ENCODE measurements at regions not wholly inside any gene's neighbourhood (a gene's known extent, or its start where the extent isn't known, plus 50 kb on each side); places are given as distances from the start of the nearest gene placed in this dataset.

DNA sequence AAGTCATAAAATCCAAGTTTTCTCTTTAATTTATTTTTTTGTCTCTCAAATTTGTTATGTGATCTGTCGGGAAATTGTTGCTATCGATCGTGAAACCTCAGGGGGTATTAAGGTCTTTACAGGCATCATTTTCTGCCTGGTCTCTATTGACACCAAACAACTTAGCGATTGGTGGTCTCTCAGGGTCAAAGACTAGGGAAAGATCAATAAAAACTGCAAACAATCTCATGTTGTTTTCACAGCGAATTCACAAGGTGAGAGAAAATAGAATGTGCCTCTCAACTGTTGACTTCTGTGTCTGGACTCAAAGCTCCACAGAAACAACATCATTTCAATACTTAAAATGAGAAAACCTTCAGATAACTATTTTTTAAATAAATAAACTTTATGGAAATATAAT is 645.4 kb upstream of the MIR17HG start:
- Histone ChIP-seq H3K79me2 (ENCODE audit: low read length) (no peaks in the 10 kb centered on the region), H3K9ac (ENCODE audit: low read length) (no peak overlapping the region), H3K9me3 (ENCODE audit: insufficient read depth, low read length) (no peaks in the 10 kb centered on the region; the same call in 1 of the 2 replicates), H3K4me3 (ENCODE audit: low read length) (no peak overlapping the region), H3K27me3 (ENCODE audit: low read depth, low read length) (no peaks in the 10 kb centered on the region), H3K4me2 (ENCODE audit: low read length) (no peak overlapping the region), H2AFZ (ENCODE audit: low read depth, low read length) (no peak overlapping the region), H4K20me1 (ENCODE audit: insufficient read depth, low read length) (no peaks in the 10 kb centered on the region), H3K36me3 (replicated peaks; ENCODE audit: low read depth, low read length) (no peaks in the 10 kb centered on the region), H3K4me1 (ENCODE audit: low read length) (no peaks in the 10 kb centered on the region), H3K27ac (ENCODE audit: low read length) (no peak overlapping the region)
- no peak for TF ChIP-seq EZH2phosphoT487 (IDR thresholded peaks at IDR 0.05; ENCODE audit: low read depth)
- no peak for TF ChIP-seq CTCF (IDR thresholded peaks at IDR 0.05; ENCODE audit: low read depth, low read length)

- Histone ChIP-seq H3K9me3 (ENCODE audit: insufficient read depth, low read length) (no peaks in the 10 kb centered on the region; the same call in 1 of the 2 replicates), H3K27ac (ENCODE audit: low read length) (no peak overlapping the region), H4K20me1 (ENCODE audit: insufficient read depth, low read length) (no peaks in the 10 kb centered on the region), H3K27me3 (ENCODE audit: low read depth, low read length) (no peaks in the 10 kb centered on the region), H3K9ac (ENCODE audit: low read length) (no peak overlapping the region), H3K79me2 (ENCODE audit: low read length) (no peaks in the 10 kb centered on the region), H3K4me2 (ENCODE audit: low read length) (no peak overlapping the region), H2AFZ (ENCODE audit: low read depth, low read length) (no peak overlapping the region), H3K4me3 (ENCODE audit: low read length) (no peak overlapping the region), H3K36me3 (replicated peaks; ENCODE audit: low read depth, low read length) (no peaks in the 10 kb centered on the region), H3K4me1 (ENCODE audit: low read length) (no peaks in the 10 kb centered on the region)
- no peak for TF ChIP-seq EZH2phosphoT487 (IDR thresholded peaks at IDR 0.05; ENCODE audit: low read depth)
- TF ChIP-seq CTCF (IDR thresholded peaks at IDR 0.05; ENCODE audit: low read depth, low read length), result no peak
These were observed 640.9 kb upstream of the MIR17HG start for GRCh38 chr13:90706631-90707030.

GRCh38 chr13:90708128-90708527 is 639.4 kb upstream of the MIR17HG start:
- no peaks in the 10 kb centered on the region for H3K27me3 ChIP-seq (ENCODE audit: low read depth, low read length)
- no peaks in the 10 kb centered on the region for H3K79me2 ChIP-seq (ENCODE audit: low read length)
- H3K9me3 ChIP-seq (ENCODE audit: insufficient read depth, low read length), result no peaks in the 10 kb centered on the region; the same call in 1 of the 2 replicates
- H3K4me2 ChIP-seq (ENCODE audit: low read length), result no peak overlapping the region
- H3K4me1 ChIP-seq (ENCODE audit: low read length), result no peaks in the 10 kb centered on the region
- no peak overlapping the region for H3K9ac ChIP-seq (ENCODE audit: low read length)
- no peak overlapping the region for H3K4me3 ChIP-seq (ENCODE audit: low read length)
- H3K36me3 ChIP-seq (replicated peaks; ENCODE audit: low read depth, low read length), result no peaks in the 10 kb centered on the region
- TF ChIP-seq EZH2phosphoT487 (IDR thresholded peaks at IDR 0.05; ENCODE audit: low read depth) (no peak), CTCF (IDR thresholded peaks at IDR 0.05; ENCODE audit: low read depth, low read length) (no peak)
- no peak overlapping the region for H3K27ac ChIP-seq (ENCODE audit: low read length)
- no peak overlapping the region for H2AFZ ChIP-seq (ENCODE audit: low read depth, low read length)
- H4K20me1 ChIP-seq (ENCODE audit: insufficient read depth, low read length), result no peaks in the 10 kb centered on the region

DNA sequence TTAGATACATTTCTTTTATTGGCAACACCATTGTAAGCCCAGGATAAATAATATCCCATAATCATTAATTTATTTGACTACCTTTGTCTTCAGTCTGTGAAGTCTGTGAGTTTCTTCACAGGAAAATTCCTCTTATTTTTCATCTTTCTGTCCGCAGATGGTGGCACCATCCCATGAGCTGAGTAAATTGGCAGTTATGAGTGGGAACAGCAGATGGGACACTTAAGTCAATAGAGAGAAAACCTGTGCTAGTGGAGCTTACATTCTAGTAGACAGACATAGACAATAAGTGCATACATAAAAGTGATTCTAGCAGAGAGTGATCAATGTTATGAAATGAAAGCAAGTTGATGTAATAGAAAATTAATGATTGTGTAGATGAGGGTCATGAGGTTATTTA is 638.2 kb upstream of the MIR17HG start:
- Histone ChIP-seq H3K9me3 (ENCODE audit: insufficient read depth, low read length) (no peaks in the 10 kb centered on the region; the same call in 1 of the 2 replicates), H3K27ac (ENCODE audit: low read length) (no peak overlapping the region), H3K27me3 (ENCODE audit: low read depth, low read length) (no peaks in the 10 kb centered on the region), H4K20me1 (ENCODE audit: insufficient read depth, low read length) (no peaks in the 10 kb centered on the region), H3K4me3 (ENCODE audit: low read length) (no peak overlapping the region), H3K9ac (ENCODE audit: low read length) (no peak overlapping the region), H3K79me2 (ENCODE audit: low read length) (no peaks in the 10 kb centered on the region), H3K4me1 (ENCODE audit: low read length) (no peaks in the 10 kb centered on the region), H3K4me2 (ENCODE audit: low read length) (no peak overlapping the region), H3K36me3 (replicated peaks; ENCODE audit: low read depth, low read length) (no peaks in the 10 kb centered on the region), H2AFZ (ENCODE audit: low read depth, low read length) (no peak overlapping the region)
- TF ChIP-seq CTCF (IDR thresholded peaks at IDR 0.05; ENCODE audit: low read depth, low read length) (no peak), EZH2phosphoT487 (IDR thresholded peaks at IDR 0.05; ENCODE audit: low read depth) (no peak)

All from OCI-LY3 (cell line).